Medulla oblongata (tissue), 1 donor: ENCODE measurements at regions not wholly inside any gene's neighbourhood (a gene's known extent, or its start where the extent isn't known, plus 50 kb on each side); places are given as distances from the start of the nearest gene placed in this dataset.

Experiments
- DNase-seq: peaks from one replicate; pipeline ENCODE4 v3.0.0-alpha.2; 2015; ENCODE audit errors: extremely low spot score

DNA sequence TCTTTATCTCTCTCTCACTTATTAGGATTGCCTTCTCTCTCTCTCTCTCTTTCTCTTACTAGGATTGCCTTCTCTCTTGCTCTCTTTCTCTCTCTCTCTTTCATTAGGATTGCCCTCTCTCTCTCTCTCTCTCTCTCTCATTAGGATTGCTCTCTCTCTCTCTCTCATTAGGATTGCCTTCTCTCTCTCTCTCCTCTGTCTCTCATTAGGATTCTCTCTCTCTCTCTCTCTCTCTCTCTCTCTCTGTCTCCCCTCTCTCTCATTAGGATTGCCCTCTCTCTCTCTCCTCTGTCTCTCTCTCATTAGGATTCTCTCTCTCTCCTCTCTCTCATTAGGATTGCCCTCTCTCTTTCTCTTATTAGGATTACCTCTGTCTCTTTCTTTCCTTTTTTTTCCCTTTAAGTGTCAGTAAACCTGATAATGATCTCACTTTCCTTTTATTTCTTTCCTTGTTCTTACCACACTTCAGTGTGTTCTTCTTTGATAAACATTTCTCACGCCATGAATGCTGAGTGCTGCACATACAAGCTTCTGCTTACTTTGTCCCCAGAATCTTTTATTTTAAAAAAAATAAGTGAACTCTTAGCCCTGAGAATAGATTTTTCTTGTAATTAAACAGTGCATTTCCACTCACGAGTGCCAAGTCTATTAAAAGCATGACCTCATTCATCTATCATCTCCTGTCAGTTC, 243.4 kb upstream of the TBC1D5 start:
- no peak for DNase-seq

DNA sequence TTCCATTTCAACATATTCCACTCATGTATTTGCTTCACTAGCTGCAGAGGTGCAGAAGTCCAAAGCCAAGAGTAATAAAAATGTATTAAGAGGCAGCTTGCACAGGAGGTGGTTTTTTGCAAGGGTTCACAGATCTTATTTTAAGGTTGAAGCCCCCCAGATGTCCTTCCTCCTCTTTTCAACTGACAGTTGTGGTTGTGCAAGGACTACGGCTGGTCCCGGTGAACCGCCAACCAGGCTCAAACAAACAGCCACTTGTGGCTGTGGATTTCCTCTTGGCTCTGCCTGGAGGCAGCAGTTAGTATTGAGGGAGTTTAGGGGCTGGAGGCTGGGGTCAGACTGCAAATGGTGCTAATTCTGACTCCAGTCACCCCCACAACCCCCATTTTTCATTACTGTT, 240.7 kb upstream of the TBC1D5 start:
- DNase-seq: no peak

DNA sequence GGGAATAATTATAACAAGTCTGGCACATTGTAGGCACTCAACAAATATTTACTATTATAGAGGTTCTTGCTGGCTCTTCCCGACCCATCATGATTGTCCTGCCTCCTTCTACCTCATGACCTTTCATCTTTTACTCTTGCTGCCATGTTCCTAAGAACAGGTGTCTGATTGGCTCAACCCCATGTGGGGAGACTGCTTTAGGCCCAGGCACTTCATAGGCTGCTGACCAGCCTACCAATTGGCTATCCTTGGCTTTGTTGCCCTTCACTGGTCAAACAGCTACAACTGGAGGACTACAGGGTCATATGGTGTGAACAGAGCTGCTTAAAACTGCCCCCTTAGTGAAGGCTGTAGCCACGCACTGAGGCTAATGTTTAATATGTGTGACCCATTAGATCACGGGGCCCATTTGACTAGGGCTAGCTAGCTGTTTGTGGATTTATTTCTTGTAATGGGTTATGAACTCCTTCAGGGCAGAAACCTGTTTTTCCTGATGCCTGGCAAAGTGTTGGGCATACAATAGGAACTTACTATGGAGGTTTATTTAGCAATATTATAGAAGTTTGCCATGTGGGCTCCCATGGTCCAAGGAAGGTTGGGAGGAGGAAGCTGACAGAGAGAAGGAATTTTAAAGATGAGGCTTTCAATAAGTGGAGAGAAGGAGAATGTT, 239.9 kb upstream of the TBC1D5 start:
- DNase-seq: no peak

DNA sequence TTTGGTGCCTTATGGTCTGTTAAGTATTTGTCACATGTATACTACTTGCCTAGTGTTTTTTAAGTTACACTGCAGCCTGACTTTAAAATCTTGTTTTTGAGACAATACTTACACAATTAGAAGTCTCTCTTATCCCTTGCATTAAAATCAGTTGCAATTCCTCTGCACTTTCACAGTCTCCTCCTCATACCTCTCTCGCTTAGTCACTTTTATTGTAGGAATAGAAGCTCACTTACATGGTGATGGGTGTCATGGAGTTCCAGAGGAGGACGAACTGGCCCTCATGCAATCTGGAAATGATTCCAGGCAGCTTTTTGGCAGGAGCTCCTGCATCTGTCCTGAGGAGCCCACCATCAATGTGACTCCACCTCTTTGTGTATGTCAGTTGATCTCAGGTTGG, 238.4 kb upstream of the TBC1D5 start:
- DNase-seq: no peak

DNA sequence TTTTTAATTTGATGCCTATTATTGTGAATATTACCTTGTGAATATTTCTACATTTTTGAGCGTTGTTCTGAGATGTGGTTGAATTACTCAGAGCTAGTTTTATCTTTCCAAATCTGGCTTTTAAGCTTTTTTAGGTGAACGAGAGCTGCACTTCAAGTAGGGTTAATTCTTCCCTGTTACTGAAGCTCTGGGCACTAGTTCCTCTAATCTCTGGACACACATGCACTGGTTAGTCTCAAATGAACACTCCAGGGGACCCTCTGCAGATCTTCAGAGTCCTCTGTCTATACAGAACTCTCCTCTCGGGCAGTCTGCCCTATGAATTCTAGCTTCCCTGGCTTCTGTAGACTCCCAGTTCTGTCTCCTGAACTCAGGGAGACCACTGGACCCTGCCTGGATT, 237.5 kb upstream of the TBC1D5 start:
- no peak for DNase-seq

DNA sequence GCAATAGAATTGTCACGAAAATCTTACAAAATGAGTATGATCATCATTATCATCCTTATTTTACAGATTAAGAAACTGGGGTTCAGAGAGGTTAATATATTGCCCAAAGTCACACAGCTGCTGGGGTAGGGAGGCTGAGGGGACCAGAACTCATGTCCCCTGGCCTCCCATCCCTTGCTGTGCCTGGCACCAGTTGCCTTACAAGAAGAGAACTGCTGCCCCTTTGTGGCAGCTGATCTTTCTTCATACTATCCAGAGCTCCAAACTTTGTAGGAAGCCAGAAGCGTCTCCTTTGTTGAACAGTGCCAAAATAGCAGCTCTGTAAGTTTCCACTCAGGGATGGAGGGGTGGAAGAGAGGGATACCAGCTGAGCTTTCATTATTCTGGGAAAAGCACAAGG, 236.8 kb upstream of the TBC1D5 start:
- DNase-seq: peak; percentile 25

DNA sequence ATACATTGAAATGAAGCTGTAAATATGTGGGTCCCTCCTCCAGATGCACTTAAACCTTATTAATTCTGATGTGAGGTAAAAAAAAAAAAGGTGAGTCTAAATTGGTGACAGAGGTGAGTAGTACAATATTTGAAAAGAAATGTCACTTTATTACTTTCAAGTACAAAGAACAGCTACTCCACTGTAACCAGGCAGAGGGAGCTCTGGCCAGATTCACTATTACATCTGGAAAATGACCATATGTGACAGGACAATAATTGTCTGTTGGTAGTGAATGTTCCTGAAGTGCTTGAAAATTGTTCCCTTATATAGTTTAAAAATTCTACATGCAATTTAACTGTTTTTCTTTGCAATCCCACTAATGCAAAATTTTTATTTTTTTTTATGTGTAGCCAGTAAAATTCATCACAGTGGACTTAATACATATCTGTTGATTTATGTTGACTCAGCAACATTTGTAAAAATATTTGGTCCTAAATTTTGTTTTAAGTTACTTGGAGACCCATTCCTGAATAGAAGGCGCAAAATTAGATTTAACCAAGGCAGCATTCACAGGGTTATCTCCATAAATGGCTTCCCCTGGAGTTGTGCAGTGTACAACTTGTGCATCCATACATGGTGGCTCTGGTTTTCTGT, 231.9 kb upstream of the TBC1D5 start:
- no peak for DNase-seq

DNA sequence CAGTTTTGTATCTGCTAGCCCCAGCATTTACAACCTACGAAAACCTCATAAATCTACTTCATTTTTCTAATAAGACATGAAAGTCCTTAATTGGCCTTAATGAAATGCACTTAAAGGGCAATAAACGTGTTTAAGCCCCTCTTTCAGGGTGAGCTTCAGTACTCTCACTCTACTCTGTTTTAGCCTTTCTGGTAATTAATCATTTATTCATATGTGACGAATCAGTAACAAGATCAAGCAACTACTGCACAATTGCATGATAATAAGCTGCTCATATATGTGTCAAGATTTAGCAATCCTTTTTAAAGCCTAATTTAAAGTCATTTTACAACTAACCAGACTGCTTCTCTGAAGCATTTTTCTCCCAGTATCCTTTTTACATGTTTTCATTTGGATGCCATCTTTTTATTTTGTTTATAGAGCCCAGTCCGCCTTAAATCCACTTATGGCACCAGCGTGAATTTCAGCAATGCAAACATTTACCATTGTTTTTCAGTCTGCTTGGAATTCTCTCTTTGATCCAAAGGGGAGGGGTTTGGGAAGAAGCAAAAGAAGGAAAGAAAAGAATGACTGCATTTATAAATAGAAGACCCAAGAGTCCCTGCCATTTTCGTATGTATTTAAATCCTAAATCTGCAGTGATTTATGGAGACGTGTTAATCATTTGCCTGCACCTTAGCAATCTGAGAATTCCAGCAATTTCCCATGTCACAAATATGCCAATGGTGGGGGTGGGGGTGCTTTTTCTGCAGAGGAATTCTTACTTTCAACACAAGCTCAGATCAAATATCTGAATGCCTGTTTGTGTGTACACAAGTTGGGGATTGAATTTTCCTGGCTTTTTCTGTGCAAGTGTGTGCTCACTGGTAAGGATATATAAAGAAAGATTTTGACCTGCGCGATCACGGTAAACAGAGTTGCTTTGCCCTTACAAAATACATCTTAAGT, 230.8 kb upstream of the TBC1D5 start:
- DNase-seq: no peak

DNA sequence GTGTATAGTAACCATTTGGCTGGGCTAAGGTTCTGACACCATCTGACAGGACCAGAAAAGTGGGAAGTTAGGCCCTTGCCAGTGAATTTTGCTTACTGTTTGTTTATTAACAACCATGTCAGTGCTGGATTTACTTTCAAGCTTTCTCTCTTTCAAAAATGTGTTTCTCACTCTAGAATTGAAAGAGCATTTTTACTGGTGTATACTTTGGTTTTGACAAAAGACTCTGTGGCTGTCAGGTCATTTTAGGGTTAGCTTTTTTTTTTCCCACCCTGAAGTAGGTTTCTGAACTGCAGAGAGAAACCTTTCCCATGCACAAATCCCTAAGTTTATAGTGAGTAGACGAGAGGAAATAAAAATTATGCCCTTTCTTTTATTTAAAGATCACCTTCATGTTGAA, 230.0 kb upstream of the TBC1D5 start:
- no peak for DNase-seq

DNA sequence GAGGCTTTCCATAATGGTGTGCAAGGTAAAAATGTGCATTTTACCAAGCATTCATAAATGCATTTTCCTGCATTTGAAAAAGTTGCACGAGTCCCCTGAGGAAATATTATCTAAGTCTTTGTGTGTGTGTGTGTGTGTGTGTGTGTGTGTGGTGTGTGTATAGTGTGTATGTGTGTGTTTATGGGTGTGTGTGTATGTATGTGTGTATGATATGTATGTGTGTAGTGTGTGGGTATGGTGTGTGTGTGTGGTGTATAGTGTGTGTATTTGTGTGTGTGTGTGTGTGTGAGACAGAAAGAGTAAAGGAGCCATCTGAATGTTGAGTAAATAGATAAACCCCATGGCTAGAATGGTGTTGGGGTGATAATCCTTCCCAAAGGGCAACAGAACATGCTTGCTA, 229.6 kb upstream of the TBC1D5 start:
- no peak for DNase-seq

DNA sequence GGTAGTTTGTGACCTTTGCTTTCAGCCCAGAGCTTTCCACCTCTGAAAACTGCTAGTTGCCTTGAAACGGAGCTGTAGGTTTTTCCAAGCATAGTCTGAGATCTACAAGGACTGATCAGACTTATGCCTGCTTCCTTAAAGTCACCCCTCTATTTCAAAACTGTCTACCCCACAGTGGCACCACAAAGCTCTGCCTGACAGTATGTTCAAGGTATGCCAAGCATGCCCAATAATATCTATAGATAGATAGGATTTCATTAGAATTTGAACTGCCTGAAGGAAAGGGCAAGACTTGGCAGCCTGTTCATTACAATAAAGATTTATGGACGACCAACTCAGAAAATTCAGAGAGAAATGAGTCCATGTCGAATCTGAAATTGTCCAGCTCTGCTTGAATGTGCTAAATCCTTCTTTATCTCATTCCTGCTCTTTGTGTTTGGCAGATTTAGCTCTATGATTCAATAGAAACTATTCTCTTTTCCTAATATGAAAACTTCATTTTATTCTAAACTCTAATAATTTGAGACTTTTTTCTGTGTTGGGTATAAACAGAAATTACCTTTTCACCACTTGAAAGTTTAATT, 227.6 kb upstream of the TBC1D5 start:
- no peak for DNase-seq

DNA sequence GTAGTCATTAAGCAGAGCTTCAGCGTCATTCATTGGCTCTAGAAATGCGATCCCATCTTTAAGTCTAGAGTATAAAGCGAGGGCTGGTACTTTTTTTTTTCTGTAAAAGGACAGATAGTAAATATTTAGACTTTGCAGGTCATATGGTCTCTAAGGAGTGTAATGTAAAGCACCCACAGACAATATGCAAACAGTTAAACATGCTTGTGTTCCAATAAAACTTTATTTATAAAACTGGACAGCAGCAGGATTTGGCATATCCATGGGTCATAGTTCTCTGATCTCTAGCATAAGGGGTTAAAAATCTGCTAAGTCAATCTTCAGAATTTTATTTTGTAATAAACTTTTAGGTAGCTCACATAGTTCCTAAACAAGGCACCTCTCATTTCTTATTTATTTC, 226.8 kb upstream of the TBC1D5 start:
- DNase-seq: no peak

DNA sequence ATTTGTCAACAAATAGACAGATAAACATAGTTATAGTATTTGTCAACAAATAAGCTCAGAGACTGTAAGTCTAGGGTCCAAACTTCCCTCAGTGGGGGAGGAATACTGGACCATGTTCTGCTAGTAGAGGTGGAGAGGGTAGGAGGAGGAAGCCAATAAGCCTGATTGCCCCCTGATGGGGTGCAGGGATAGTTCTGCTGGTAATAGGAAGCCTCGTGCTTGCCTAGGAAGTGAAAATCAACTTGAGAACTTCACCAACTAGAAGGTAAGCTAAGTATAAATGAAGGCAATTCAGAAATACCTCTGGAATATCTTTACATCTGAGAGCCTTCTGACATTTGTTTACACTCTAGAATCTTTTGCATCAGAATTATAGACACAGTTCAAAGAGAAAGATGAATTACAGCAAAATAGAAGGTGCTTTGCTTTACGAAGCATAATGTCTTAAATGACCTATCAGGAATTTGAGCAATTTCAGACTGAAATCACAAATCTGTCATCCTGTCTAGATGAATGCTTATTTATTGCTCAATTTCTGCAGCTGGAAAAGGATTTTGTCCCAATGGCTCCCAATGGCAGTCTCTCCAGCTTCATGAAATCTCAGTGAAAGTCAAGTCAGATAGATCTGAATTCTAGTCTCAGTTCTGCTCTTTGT, 225.6 kb upstream of the TBC1D5 start:
- DNase-seq: no peak

DNA sequence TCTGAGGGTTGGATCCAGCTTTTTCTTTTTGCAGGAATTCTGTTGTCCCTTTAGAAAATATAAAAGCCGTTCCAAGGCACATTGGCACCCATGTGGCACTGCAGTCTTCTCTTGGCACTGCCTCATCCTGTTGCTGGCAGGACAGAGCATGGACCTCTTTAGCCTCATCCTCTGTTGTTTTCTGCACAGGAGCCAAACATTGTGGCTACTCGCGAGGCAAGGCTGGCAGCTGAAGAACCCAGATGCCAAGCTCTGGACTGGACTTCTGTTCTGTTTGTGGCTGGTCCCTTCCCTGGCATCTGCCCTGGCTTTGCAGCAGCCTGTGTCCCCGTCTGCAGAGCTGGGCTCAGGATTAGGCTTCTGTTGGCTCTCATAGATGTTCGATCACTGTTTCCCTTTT, 224.7 kb upstream of the TBC1D5 start:
- DNase-seq: peak; percentile 85

DNA sequence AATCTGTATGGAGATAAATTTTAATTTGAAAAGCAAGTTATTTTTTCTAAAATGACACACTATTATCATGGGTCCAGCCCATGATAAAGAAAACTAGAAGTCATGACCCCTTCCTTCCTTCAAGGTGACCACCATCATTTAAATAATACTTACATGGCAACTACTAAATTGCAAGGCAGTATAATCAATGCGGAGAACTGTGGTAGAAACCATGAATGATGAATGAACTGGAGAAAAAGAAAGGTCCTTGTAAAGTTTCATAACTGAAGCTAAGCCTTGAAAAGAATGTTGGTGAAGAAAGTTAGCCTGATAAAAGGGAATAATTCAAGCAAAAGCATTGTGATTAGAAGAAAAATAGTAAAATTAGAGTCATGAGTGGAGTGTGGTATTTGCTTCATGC, 222.9 kb upstream of the TBC1D5 start:
- no peak for DNase-seq

DNA sequence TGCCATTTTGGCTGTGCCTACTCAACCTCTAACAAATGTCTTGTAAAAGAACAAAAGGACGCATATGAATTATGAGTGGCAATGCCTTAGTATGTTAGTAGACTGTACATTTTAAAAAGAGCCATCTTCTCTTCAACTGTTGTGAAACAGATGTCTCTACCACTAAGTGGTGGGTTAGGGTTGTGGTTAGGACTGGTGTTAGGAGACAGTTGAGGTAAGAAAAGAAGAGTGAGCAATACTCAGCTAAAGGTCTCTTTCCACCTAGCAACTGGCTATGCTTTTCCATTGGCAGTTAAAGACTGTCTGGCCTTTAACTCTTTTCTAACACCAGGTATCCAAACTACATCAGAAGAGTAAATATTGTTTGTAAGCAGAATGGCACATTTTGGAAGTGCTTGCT, 221.7 kb upstream of the TBC1D5 start:
- no peak for DNase-seq

DNA sequence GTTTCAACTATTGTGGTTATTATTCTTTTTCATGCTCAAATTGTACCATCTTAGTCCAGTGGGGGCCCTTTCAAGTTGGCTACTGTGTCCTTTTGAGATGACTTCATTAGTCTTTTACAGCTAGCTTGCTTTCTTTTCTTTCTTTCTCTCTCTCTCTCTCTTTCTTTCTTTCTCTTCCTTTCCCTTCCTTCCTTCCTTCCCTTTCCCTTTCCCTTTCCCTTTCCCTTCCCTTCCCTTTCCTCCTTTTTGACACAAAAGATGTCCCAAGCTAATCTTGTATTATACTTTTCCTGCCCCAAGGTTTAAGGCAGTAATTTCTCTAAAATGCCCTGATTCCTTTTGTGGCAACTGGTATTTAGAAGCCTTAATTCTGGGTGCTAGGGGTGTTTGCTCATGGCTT, 213.0 kb upstream of the TBC1D5 start:
- no peak for DNase-seq

DNA sequence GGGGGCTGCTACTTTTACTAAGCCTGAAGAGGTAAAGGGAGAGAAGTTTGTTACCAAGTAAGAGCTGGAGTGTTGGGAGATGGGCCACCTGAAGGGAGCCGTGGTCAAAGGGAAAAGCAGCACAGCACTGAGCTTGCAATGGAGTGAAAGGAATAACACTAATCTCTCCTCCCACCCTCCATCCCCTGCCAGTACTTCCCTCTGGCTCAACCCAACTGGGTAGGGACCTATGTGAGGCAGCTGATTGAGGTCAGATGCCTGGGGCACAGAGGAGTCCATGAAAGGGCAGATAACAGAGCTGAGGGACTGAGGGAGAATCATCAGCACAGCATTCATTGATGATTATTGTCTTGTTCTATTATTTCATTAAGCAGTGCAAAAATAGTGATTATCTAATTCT, 212.4 kb upstream of the TBC1D5 start:
- DNase-seq: no peak

DNA sequence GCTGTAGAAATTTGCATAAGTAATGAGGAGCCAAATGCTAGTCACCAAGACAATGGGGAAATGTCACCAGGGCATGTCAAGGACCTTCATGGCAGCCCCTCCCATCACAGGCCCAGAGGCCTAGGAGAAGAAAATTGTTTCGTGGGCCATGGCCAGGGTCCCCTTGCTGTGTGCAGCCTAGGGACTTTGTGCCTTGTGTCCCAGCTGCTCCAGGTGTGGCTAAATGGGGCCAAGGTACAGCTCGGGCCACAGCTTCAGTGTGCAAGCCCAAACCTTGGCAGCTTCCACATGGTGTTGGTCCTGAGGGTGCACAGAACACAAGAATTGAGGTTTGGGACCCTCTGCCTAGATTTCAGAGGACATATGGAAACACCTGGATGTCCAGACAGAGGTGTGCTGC, 208.8 kb upstream of the TBC1D5 start:
- no peak for DNase-seq

DNA sequence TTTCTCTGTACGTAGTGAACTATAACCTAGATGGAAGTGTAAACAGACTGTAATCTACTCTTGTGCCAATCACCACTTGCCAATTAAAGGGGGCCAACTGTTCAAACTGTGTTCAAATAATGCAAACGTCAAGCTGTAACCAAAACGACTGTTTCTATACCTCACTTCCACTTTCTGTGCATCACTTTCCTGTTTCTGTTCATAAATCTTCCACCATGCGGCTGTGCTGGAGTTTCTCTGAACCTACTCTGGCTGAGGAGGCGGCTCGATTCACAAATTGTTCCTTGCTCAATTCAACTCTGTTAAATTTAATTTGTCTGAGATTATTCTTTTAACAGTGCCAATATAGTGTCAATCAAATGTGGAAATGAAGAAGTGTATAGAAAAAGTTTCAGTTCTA, 206.7 kb upstream of the TBC1D5 start:
- no peak for DNase-seq

DNA sequence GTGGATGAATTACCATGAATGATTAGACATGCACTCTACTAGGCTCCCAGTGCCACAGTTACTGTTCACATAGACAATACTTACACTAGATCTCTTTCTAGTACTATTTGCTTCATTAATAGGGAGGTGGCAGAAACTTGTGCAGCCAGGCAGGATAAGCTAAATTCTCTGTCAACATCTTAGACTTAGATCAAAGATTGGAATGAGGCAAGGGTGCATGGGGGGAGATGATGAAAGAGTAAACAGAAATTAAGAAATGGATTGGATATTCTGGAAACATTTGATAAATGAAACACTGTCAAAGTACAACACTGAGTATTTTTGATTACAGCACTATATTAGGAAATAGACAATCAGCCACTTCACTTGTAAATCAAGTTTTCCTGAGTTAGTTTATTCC, 205.4 kb upstream of the TBC1D5 start:
- no peak for DNase-seq
